CD4-positive, alpha-beta memory T cell (primary cell): ENCODE measurements at regions not wholly inside any gene's neighbourhood (a gene's known extent, or its start where the extent isn't known, plus 50 kb on each side); places are given as distances from the start of the nearest gene placed in this dataset.

Source experiments
- CTCF ChIA-PET: fragments of 350-600 bp; sonication (Branson Sonifier 250); formaldehyde crosslinking; loops from one replicate; lab custom pipeline; 2021; ENCODE audit warnings: inconsistent platforms; ENCODE audit not compliant: partially characterized antibody; lab: Charles Lee
- POLR2A ChIA-PET: fragments of 350-600 bp; sonication (Branson Sonifier 250); formaldehyde crosslinking; loops from one replicate; lab custom pipeline; 2021; ENCODE audit not compliant: partially characterized antibody; lab: Charles Lee
- DNase-seq, 5 donors: peaks; one replicate each; pipeline versions ENCODE4 v3.0.0 to v3.0.0-alpha.2; 2020 to 2022; ENCODE audit warnings: mixed read lengths in 1 of 5
- H3K27ac ChIP-seq: one replicate; pipeline ENCODE4 v1.7.0; 2013; ENCODE audit warnings: low read depth, low read length
- H3K27me3 ChIP-seq: 2 replicates; pipeline ENCODE4 v1.7.0; 2013; ENCODE audit warnings: mild to moderate bottlenecking, low read length, moderate library complexity; ENCODE audit not compliant: insufficient read depth
- H3K36me3 ChIP-seq: 2 replicates; pipeline ENCODE4 v1.7.0; 2013; ENCODE audit warnings: mild to moderate bottlenecking, low read length, moderate library complexity; ENCODE audit not compliant: insufficient read depth
- H3K4me1 ChIP-seq: 2 replicates; pipeline ENCODE4 v1.7.0; 2013; ENCODE audit warnings: mild to moderate bottlenecking, low read length, moderate library complexity; ENCODE audit not compliant: insufficient read depth
- H3K4me3 ChIP-seq, 2 donors: one replicate each; pipeline ENCODE4 v1.7.0; 2013; ENCODE audit warnings: low read length in 2 of 2, mild to moderate bottlenecking in 1 of 2
- H3K9me3 ChIP-seq, 2 donors: one replicate each; pipeline ENCODE4 v1.7.0; 2013; ENCODE audit warnings: low read length in 2 of 2, control low read depth in 1 of 2; ENCODE audit not compliant: control insufficient read depth in 1 of 2
- H3K27ac Mint-ChIP-seq, 7 donors: one replicate each; pipeline ENCODE4 v1.8.0; 2020 to 2021; ENCODE audit warnings: mixed read lengths in 7 of 7, mild to moderate bottlenecking in 6 of 7, inconsistent platforms in 3 of 7, moderate library complexity in 3 of 7
- H3K27me3 Mint-ChIP-seq, 2 donors: one replicate each; pipeline ENCODE4 v1.8.0; 2020 to 2021; ENCODE audit warnings: mixed read lengths in 2 of 2
- H3K36me3 Mint-ChIP-seq, 2 donors: one replicate each; pipeline ENCODE4 v1.8.0; 2020 to 2021; ENCODE audit warnings: mixed read lengths in 2 of 2, inconsistent platforms in 1 of 2, mild to moderate bottlenecking in 1 of 2
- H3K4me1 Mint-ChIP-seq, 4 donors: one replicate each; pipeline ENCODE4 v1.8.0; 2020 to 2021; ENCODE audit warnings: mixed read lengths in 4 of 4, mild to moderate bottlenecking in 1 of 4
- H3K4me3 Mint-ChIP-seq, 8 donors: one replicate each; pipeline ENCODE4 v1.8.0; 2020 to 2021; ENCODE audit warnings: mixed read lengths in 8 of 8, mild to moderate bottlenecking in 7 of 8, moderate library complexity in 6 of 8, inconsistent platforms in 3 of 8
- H3K9me3 Mint-ChIP-seq, 8 donors: one replicate each; pipeline ENCODE4 v1.8.0; 2020 to 2021; ENCODE audit warnings: mixed read lengths in 8 of 8, mild to moderate bottlenecking in 5 of 8, inconsistent platforms in 3 of 8, moderate library complexity in 1 of 8
- intact Hi-C: fragments of 100-400 bp; cut with micrococcal nuclease; formaldehyde crosslinking; loops from one replicate; pipeline ENCODE4 v1.15.1; 2023

DNA sequence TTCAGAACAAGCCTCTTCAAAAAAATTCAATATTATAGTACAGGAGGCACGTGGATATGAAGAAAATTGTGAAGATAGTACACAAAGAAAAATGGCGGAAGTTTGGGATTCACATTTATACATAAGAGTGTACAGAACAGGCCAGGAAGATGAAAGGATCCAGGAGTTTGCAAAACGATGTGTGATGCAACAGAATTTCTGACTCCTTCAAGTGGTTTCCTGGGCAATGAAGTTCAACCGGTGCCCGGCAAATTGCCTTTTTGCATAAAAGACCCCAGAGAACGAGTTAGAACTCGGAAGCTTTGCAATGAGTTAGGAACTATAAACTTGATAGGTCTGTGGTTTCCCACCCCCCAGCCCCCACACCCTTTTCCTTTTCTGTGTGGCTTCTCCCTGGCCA lies 189.1 kb downstream of the SALL1 start:
- Mint-ChIP-seq H3K27ac (no peak overlapping the region), H3K27me3 (peaks cover 4 to 7% of the 10 kb centered on the region in 2 donors), H3K36me3 (no peaks in the 10 kb centered on the region), H3K4me3 (no peak overlapping the region), H3K9me3 (no peaks in the 10 kb centered on the region), H3K4me1 (no peaks in the 10 kb centered on the region)
- CTCF ChIA-PET: no interaction called here
- DNase-seq: no peak
- H3K27ac ChIP-seq: no peak overlapping the region
- POLR2A ChIA-PET: no interaction called here
- no peak overlapping the region for H3K4me3 ChIP-seq
- no peaks in the 10 kb centered on the region for H3K36me3 ChIP-seq
- no peaks in the 10 kb centered on the region for H3K9me3 ChIP-seq
- intact Hi-C loops: no loop called here
- H3K4me1 ChIP-seq: no peaks in the 10 kb centered on the region
- no peaks in the 10 kb centered on the region for H3K27me3 ChIP-seq

DNA sequence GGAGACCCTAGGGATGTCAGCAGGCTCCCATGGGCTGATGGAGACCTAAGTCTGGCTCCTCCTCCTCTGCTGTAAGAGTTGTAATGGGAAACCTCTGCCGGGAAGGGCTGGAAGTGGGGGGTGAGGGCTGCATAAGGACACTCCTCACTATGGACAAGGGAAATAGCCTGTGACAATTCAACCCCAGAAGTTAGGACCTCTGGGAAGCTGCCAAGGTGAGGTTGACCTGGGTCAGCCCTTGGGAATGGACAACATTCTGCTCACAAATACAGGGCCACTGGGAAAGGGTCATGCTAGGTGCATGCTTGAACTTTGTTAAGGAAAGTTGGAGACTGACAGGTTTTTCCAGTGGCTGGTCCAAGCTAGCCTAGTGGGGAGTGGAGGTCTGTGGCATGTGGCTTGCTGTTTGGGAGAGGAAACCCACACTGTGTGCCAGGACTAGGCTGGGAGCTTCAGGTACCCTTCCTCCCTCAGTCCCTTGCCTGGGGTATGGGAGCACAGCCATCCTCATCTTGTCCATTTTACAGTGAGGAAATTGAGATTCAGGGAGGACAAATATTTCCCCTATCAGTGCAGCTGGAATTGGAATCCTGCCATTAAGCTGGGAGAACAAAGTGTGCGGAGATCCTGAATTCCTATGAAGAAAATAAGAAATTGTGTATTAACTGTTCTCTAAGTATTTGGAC lies 190.4 kb downstream of the SALL1 start:
- ChIA-PET POLR2A (no interaction called here), CTCF (no interaction called here)
- intact Hi-C loops: no loop called here
- no peaks in the 10 kb centered on the region for H3K36me3 ChIP-seq
- H3K4me1 ChIP-seq: no peaks in the 10 kb centered on the region
- no peak overlapping the region for H3K27ac Mint-ChIP-seq
- H3K27me3 ChIP-seq: no peaks in the 10 kb centered on the region
- DNase-seq: no peak
- no peak overlapping the region for H3K4me3 Mint-ChIP-seq
- no peak overlapping the region for H3K27ac ChIP-seq
- H3K9me3 ChIP-seq: no peaks in the 10 kb centered on the region
- no peak overlapping the region for H3K4me3 ChIP-seq
- H3K36me3 Mint-ChIP-seq: no peaks in the 10 kb centered on the region
- no peaks in the 10 kb centered on the region for H3K4me1 Mint-ChIP-seq
- H3K9me3 Mint-ChIP-seq: no peaks in the 10 kb centered on the region
- H3K27me3 Mint-ChIP-seq: peaks cover 4 to 5% of the 10 kb centered on the region in 2 donors

DNA sequence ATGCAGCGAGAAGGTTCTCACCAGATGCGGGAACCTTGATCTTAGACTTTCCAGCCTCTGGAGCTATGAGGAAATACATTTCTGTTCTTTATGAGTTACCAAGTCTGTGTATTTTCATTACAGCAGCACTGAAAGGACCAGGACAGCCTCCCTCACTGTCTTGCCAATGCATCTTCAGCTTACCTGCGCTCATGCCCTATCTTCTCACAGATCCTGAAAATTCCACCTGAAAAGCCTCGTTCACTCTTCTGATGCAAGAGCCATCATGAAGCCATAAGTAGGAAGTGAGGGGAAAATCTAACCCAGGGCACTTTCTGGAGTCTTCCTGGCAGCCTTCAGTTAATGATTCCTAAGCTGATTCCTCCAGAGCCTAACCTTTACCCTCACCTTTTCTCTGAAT lies 194.0 kb downstream of the SALL1 start:
- no peak overlapping the region for H3K27ac ChIP-seq
- no peaks in the 10 kb centered on the region for H3K4me1 ChIP-seq
- no peaks in the 10 kb centered on the region for H3K9me3 ChIP-seq
- no peak overlapping the region for H3K4me3 ChIP-seq
- H3K4me3 Mint-ChIP-seq: no peak overlapping the region
- H3K27me3 ChIP-seq: no peaks in the 10 kb centered on the region
- POLR2A ChIA-PET: no interaction called here
- CTCF ChIA-PET: no interaction called here
- H3K36me3 ChIP-seq: no peaks in the 10 kb centered on the region
- H3K27me3 Mint-ChIP-seq: peaks cover 9 to 16% of the 10 kb centered on the region in 2 donors
- peaks cover 0 to 2% (median 0%) of the 10 kb centered on the region in 8 donors for H3K9me3 Mint-ChIP-seq
- H3K27ac Mint-ChIP-seq: no peak overlapping the region
- intact Hi-C loops: no loop called here
- H3K36me3 Mint-ChIP-seq: no peaks in the 10 kb centered on the region
- DNase-seq: no peak
- H3K4me1 Mint-ChIP-seq: no peaks in the 10 kb centered on the region

DNA sequence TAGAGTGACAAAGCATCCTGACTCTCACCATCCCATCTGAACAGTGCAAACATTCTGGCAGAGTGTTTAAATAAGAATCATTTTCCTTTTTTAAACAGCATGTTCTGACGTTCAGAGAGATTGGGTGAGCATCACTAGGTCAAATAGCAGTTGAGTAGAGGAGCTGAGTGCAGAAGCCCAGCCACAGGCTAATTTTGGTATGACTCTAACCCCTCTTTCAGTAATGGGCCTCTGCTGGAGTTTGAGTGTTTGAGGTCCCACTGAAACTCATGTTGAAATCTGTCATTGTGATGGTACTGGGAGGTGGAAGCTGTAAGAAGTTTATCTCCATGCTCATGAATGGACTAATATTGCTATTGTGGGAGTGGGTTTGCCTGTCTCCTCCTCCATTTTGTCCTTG lies 194.4 kb downstream of the SALL1 start:
- DNase-seq: no peak
- H3K27me3 Mint-ChIP-seq: peaks cover 9 to 16% of the 10 kb centered on the region in 2 donors
- no peak overlapping the region for H3K27ac Mint-ChIP-seq
- no peak overlapping the region for H3K4me3 ChIP-seq
- intact Hi-C loops: no loop called here
- POLR2A ChIA-PET: no interaction called here
- CTCF ChIA-PET: no interaction called here
- no peaks in the 10 kb centered on the region for H3K36me3 Mint-ChIP-seq
- no peak overlapping the region for H3K27ac ChIP-seq
- no peaks in the 10 kb centered on the region for H3K27me3 ChIP-seq
- H3K9me3 Mint-ChIP-seq: peaks cover 0 to 2% (median 0%) of the 10 kb centered on the region in 8 donors
- H3K4me1 ChIP-seq: no peaks in the 10 kb centered on the region
- no peaks in the 10 kb centered on the region for H3K9me3 ChIP-seq
- H3K4me1 Mint-ChIP-seq: no peaks in the 10 kb centered on the region
- no peak overlapping the region for H3K4me3 Mint-ChIP-seq
- no peaks in the 10 kb centered on the region for H3K36me3 ChIP-seq

DNA sequence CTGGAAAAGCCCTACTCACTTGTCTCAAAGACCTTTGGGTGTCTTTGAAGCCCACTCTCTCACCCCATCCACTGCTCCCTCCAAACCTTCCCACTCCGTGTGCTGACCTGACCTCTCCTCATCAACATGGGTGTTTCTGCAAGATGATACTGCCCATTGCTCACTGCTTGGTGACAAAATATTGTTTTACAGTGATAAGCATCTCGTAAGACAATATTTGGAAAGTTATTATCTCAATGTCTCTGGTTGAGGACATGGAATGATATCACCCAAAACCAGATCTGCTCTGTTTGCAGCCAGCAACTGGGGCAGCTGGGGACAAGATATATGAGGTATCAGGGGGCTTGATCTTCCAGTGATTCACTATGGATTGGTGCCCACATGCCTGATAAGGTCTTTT lies 195.8 kb downstream of the SALL1 start:
- Mint-ChIP-seq H3K36me3 (no peaks in the 10 kb centered on the region), H3K27me3 (peaks cover 8 to 16% of the 10 kb centered on the region in 2 donors), H3K27ac (no peak overlapping the region), H3K4me1 (no peaks in the 10 kb centered on the region), H3K9me3 (peaks cover 0 to 2% (median 0%) of the 10 kb centered on the region in 8 donors), H3K4me3 (no peak overlapping the region)
- Histone ChIP-seq H3K4me1 (no peaks in the 10 kb centered on the region), H3K9me3 (no peaks in the 10 kb centered on the region), H3K4me3 (no peak overlapping the region), H3K27ac (no peak overlapping the region), H3K27me3 (no peaks in the 10 kb centered on the region), H3K36me3 (no peaks in the 10 kb centered on the region)
- CTCF ChIA-PET: no interaction called here
- no peak for DNase-seq
- POLR2A ChIA-PET: no interaction called here
- intact Hi-C loops: no loop called here

DNA sequence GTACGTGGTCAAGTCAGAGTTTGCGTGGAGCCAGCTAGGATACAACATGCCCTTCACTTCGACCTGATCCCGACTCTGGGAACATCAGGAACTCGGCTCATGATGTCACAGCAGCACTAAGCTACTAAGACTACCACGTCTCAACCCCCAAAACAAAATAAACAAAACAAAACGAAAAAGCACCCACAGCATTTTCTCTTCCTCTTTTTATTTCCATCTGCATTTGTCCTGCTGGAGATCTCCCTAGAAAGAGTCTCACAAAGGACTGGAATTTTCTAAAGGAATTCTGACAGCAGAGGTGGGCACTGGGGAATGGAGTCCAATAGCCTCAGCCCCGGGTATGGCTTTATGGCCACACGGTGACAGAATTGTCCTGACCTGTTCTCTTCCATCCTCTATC lies 196.6 kb downstream of the SALL1 start:
- intact Hi-C loops: no loop called here
- Histone ChIP-seq H3K4me3 (no peak overlapping the region), H3K27me3 (no peaks in the 10 kb centered on the region), H3K9me3 (no peaks in the 10 kb centered on the region), H3K27ac (no peak overlapping the region), H3K36me3 (no peaks in the 10 kb centered on the region), H3K4me1 (no peaks in the 10 kb centered on the region)
- CTCF ChIA-PET: no interaction called here
- POLR2A ChIA-PET: no interaction called here
- Mint-ChIP-seq H3K4me1 (no peaks in the 10 kb centered on the region), H3K4me3 (no peak overlapping the region), H3K9me3 (peaks cover 0 to 2% (median 0%) of the 10 kb centered on the region in 8 donors), H3K27ac (no peak overlapping the region), H3K36me3 (no peaks in the 10 kb centered on the region), H3K27me3 (peaks cover 8 to 14% of the 10 kb centered on the region in 2 donors)
- DNase-seq: no peak

DNA sequence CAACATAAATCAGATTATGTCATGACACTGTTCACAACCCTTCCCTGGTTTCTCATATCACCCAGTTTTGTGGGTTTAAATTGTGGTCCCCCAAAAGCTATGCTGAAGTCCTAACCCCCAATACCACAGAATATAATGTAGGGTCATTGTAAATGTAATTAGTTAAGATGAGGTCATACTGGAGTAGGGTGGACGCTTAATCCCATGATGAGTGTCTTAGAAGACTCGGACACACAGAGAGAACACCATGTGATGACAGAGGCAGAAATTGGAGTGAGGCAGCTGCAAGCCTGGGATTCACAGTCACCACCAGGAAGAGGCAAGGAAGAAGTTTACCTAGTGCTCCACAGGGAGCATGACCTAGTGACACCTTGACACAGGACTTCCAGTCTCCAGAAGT lies 197.8 kb downstream of the SALL1 start:
- no peaks in the 10 kb centered on the region for H3K36me3 ChIP-seq
- H3K4me1 ChIP-seq: no peaks in the 10 kb centered on the region
- Mint-ChIP-seq H3K9me3 (peaks cover 0 to 2% (median 0%) of the 10 kb centered on the region in 8 donors), H3K27me3 (peaks cover 8 to 18% of the 10 kb centered on the region in 2 donors), H3K4me1 (no peaks in the 10 kb centered on the region), H3K4me3 (no peak overlapping the region), H3K27ac (no peak overlapping the region), H3K36me3 (no peaks in the 10 kb centered on the region)
- no peaks in the 10 kb centered on the region for H3K9me3 ChIP-seq
- POLR2A ChIA-PET: no interaction called here
- CTCF ChIA-PET: no interaction called here
- no peaks in the 10 kb centered on the region for H3K27me3 ChIP-seq
- H3K4me3 ChIP-seq: no peak overlapping the region
- no peak overlapping the region for H3K27ac ChIP-seq
- intact Hi-C loops: no loop called here
- DNase-seq: no peak
